HG03139 (cell line): ENCODE measurements at regions not wholly inside any gene's neighbourhood (a gene's known extent, or its start where the extent isn't known, plus 50 kb on each side); places are given as distances from the start of the nearest gene placed in this dataset.
"Not testable (repeated sequence)": the region's sequence is repeated elsewhere in the genome, so short reads cannot be mapped to it uniquely, and the experiment has no call there.

Experiments
- ATAC-seq: cut with Tn5 transposase; IDR thresholded peaks from one replicate; pipeline ENCODE4 v1.9.1; 2021; ENCODE audit not compliant: unreplicated experiment

DNA sequence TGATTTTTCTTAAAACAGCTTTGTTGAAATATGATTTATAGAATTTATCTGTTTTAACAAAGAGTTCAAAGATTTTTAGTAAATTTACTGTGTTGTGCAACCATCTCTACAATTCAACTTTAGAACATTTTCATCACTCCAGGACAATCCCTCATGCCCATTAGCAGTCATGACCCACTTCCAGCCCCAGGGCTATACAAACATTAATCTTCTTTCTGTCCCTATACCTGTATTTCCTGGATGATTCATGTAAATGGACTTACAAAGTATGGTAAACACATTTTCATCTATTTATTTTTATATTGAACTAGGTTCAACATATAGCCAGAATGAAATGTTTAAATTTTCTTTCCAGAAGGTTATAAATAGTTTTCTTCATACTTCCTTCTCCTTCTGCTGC is 127.8 kb upstream of the CCDC180 start:
- no peak for ATAC-seq

DNA sequence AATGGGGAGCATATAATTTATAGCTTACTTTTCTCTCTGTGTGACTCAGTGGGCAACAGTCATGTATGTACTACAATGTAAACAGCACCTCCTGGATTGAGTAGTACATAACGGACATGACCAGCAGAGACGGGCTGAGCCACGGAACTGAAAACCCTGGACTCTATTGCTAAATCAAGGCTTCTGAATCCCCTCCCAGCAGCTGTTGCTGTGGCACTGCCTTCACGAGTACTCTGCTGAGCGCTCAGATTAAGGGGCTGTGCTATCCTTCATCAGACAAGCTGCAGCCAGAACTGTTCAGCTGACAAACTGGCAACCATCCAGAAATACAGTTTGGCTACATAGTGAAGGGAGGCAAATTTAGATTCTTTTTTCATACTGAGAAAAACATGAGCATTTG is 131.3 kb upstream of the CCDC180 start:
- ATAC-seq, result no peak

DNA sequence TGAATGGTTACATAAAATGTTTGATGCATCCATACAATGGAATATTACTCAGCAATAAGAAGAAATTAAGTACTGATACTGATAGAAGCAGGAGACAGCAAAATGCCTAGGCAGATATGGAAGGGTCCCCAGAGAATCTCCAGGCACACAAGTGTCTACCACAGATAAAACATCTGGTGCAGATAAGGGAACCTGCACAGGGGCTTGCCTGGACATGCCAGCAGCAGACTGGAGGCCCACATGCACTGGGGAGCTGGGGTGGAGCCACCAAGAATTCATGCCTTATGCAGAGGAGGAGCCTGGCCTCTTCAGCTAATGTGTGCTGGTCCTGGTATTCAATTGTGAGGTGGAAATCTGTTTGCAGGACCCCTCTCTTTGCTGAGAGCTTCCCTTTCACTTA is 129.2 kb upstream of the CTSV start:
- ATAC-seq, result not testable (repeated sequence)

DNA sequence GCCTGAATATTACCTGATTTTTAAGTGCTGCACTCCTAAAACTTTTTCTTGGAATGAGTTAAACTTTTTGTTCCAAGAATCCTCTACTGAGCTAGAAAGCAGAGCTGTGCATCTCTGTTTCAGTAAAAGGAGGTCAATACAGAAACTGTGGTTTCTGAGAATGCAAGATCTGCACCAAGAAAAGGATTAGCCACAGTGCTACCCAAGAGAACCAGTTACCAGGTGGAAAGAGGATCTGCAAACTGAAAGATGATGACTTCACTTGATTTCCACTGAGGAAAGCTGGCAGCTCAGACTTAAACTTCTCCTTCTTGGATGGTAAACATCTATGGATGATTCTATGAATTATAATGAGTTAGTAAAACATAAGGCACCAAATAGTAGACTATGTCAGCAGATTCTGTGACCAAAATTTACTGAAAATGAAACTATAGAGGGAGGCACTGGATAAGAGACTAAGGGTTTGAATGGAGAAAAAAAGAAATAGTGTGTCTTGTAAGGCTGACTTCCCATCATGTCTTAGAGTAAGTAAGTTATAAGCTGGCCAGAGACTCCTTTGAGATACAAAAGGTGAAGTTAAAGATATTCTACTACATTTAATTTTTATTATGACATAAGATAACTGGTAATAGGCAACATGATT is 127.7 kb upstream of the CTSV start:
- not testable (repeated sequence) for ATAC-seq

DNA sequence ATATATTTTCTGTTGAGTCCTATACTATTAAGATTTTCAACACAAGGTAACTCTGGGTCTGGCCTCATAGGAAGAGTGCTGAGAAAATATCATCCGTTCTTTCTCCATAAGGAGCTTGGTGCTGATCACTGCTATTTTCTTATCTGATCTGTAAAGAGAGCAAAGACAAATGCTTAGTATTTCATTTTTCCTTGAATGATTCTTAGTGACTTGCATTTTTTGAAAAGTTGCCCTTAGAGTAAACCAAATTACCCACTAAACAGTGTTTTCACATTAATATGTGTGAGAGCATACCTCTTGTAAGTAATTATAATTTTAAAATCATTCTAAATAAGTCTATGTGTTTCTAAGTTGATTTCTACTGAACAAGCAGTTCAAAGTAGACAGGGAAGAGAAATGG is 121.3 kb upstream of the CTSV start:
- no peak for ATAC-seq

DNA sequence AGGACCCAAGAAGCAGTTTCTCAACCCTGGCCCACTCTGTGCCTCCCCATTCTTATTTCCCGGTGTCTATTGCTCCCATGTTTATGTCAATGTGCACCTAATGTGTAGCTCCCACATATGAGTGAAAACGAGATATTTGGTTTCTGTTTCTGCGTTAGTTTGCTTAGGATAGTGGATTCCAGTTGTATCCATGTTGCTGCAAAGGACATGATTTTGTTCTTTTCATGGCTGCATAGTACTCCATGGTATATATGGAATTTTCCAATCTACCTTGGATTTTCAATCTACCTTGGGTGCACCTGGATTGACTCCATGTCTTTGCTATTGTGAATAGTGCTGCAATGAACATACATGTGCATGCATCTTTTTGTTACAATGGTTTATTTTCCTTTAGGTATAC is 119.8 kb upstream of the CTSV start:
- ATAC-seq, result not testable (repeated sequence)

DNA sequence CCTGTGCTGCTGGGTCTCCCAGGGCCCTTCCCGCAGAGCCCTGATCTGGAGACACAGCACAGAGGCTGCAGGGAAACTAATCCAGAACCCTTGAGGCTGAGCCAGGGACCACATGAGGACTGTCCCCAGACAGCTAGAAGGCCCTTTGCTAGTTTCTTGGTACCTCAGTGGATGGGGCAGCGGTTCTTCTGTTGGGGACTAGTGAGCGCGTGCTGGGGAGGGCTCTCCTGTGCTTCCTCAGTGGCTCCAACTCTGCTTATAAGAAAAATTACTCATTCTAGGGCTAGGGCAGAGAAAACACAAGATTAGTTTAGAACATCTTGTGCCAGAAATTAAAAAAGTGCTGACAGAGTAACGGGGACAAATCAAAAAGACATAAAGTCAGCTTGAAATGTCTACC is 116.5 kb upstream of the CTSV start:
- not testable (repeated sequence) for ATAC-seq

DNA sequence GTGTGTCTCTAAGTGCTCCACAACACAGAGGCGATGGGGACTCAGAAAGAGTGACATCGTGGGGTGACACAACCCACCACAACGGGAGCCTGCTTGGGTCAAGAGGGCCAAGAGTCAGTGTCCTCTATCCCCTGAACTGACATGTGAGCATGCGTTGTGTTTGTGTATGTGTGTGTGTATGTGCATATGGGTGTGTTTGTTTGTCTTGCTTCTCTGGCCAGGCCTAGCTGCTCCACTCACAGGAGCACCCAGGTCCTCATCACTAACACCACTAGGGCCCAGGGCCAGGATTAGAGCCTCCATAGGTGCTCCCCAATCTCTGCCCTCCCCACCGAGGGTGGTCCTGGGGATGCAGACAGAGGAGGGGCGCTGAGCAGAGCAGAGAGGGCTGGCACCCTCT is 115.0 kb upstream of the CTSV start:
- ATAC-seq, result no peak

DNA sequence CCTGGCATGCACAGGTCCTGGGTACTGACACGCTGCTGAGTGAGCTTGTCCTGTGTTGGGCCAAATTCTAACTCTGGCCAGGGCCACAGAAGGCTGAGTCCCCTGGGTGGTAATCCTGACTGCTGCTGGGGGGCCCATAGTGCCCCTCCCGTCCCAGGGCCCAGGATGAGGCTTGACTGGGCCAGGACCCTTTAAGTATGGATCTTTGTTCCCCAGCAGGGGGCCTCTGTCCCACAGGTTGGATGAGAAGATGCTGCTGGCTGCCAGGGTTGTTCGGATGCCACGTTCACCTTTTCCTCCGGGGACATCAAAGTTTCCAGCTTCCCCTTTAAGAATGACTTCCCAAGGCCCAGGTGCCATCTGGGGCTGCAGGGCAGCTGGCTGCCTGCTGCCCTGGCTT is 114.2 kb upstream of the CTSV start:
- ATAC-seq, result not testable (repeated sequence)

DNA sequence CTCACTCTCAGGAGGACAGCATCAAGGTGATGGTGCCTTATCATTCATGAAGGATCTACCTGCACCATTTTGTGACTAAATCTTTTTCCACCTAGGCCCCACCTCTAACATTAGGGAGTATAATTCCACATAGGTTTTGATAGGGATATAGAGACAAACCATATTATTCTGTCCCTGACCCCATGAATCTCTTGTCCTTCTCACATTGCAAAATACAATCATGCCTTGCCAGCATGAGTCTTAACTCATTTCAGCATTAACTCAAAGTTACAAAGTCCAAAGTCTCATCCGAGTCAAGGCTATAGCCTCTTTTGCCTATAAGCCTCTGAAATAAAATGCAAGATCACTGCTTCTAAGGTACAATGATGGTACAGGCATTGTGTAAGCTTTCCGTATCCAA is 111.5 kb upstream of the CTSV start:
- not testable (repeated sequence) for ATAC-seq

DNA sequence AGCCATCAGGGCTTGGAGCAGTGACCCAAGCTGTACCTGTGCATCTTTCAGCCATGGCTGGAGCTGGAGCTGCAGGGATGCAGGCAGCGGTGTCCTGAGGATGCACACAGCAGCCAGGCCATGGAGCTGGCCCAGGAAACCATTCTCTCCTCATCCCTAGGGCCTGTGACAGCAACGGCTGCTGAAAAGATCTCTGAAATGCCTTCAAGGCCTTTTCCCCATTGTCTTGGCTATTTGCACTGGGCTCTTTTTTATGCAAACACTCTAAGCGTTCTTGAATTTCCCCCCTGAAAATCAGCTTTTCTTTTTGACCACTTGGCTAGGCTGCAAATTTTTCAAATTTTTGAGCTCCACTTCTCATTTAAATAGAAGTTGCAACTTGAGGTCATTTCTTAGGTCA is 109.5 kb upstream of the CTSV start:
- not testable (repeated sequence) for ATAC-seq

DNA sequence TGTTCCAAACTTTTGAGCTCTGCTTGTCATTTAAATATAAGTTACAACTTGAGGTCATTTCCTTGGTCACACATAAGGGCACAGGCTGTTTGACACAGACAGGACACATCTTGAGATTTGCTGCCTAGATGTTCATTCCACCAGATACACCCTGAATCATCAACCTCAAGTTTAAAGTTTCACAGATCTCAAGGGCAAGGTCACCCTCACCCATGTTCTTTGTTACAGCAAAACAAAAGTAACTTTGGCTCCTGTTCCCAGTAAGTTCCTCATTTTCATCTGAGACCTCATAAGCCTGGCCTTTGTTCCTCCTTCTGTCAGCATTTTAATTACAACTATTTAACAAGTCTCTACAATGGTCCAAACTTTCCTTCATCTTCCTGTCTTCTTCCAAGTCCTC is 106.7 kb upstream of the CTSV start:
- ATAC-seq, result not testable (repeated sequence)

DNA sequence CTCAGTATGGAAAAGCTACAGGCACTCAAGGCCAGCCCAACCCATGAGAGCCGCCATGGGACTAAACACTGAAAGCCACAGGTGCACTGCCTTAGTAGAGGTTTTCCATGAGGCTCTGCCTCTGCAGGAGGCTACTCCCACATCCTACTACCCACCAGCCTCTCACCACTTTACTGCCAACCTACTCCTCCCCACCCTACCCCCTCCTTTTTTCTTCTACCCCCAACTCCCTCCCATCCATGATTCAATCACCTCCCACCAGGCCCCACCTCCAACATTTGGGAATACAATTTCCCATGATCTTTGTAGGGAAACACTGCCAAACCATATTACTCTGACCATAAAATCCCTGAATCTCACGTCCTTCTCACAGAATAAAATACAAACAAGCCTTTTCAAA is 101.6 kb upstream of the CTSV start:
- no peak for ATAC-seq

DNA sequence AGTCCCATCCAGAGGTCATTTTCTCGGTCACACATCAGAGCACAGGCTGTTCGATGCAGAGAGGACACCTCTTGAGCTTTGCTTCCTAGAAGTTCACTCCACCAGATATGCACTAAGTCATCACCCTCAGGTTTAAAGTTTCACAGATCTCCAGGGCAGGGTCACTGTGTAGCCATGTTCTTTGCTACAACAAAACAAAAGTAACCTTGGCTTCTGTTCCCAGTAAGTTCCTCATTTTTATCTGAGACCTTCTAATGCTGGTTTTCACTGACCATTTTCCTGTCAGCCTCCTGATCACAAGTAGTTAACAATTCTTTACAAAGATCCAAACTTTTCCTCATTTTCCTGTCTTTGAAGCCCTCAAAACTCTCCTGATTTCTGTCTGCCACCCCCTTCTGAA is 97.5 kb upstream of the CTSV start:
- ATAC-seq, result no peak

DNA sequence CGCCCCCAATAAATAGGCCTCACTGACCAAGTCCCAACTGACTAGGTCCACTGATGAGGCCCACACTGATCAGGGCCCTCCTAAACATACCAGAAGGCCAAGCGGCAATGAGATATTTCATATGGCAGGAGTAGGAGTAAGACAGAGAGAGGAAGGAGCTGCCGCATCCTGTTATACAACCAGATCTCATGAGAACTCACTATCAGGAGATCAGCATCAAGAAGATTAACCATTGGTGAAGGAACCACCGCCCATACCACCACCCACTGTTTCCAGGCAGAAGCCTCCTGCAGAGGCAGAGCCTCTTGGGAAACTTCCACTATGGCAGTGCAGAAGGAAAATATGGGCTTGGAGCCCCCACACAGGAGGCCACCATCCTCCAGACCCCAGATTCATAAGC is 95.0 kb upstream of the CTSV start:
- not testable (repeated sequence) for ATAC-seq

DNA sequence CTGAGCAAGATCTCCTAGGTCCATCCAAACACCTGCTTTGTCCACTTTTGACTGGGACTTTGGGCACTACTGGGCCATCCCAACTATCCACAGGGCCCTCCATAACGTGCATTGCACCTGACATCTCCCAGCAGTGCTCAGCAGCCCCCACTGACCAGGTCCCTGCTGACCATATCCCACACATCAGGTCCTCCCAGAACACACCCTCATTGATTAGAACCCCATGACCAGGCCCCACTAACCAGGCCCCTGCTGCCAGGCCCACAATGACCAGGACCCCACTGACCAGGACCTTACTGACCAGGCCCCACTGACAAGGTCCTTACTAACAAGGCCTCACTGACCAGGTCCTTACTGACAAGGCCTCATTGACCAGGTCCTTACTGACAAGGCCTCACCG is 93.9 kb upstream of the CTSV start:
- ATAC-seq, result no peak

DNA sequence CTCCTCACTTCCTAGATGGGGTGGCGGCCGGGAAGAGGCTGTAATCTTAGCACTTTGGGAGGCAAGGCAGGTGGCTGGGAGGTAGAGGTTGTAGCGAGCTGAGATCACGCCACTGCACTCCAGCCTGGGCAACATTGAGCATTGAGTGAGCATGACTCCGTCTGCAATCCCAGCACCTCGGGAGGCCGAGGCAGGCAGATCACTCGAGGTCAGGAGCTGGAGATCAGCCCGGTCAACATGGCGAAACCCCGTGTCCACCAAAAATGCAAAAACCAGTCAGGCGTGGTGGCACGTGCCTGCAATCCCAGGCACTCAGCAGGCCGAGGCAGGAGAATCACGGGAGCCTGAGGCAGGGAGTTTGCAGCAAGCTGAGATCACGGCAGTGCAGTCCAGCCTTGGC is 91.9 kb upstream of the CTSV start:
- not testable (repeated sequence) for ATAC-seq

DNA sequence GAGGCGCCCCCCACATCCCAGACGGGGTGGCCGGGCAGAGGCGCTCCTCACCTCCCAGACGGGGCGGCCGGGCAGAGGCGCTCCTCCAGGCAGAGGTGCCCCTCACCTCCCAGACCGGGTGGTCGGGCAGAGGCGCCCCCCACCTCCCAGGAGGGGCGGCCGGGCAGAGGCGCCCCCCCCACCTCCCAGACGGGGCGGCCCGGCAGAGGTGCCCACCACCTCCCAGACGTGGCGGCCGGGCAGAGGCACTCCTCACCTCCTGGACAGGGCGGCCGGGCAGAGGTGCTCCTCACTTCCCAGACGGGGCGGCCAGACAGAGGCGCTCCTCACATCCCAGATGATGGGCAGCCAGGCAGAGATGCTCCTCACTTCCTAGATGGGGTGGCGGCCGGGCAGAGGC is 91.4 kb upstream of the CTSV start:
- ATAC-seq, result not testable (repeated sequence)

DNA sequence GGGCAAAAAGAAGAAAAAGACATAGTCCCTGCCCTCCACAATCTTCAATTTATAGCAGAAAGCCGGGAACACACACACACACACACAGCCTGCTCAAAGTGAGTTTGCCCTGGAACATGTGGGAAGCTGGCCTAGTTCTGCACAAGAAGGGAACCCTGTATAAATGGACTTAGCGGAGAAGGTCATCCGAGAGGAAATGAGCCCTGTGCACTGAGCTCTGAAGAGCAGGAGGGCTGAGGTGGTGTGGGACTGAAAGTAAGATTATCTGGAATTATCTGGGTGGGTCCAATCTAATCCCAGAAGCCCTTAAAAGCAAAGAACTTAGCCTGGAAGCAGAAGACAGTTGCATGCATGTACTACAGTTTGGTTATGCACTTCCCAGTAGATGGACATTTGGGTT is 90.0 kb upstream of the CTSV start:
- no peak for ATAC-seq

DNA sequence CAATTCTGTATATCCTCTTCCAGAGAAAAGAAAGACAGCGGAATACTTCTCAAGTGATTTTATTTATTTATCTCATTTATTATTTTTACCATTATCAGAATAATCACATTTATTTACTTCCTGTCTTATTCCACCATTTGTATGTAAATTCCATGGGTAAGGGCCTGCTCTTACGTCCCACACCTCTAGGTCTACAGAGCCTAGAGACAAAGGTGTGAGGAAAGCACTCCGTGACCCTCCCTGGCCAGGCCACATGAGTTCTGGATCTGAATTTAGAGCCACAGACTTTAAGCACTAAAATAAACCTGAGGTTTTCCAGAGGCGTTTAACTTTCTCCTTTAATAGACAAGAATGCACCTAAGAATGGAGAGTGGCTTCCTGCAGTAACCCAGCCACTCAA is 85.3 kb upstream of the CTSV start:
- ATAC-seq, result no peak

DNA sequence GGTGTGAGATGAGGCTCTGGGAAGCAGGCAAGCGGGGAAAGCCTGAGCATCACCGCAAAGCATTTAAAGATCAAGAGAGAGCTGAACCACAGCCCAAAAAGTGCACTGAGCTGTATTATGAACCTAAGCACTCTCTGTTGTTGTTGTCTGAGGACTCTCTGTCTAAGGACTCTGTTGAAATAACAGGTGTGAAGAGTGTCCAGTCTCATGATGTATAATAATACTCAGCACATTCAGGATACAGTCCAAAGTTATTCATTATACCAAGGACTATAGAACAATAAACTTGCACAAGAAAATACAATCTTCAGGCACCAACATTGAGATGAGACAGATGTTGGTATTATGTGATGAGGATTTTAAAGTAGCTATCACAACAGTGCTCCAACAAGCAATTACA is 71.8 kb upstream of the CTSV start:
- no peak for ATAC-seq

DNA sequence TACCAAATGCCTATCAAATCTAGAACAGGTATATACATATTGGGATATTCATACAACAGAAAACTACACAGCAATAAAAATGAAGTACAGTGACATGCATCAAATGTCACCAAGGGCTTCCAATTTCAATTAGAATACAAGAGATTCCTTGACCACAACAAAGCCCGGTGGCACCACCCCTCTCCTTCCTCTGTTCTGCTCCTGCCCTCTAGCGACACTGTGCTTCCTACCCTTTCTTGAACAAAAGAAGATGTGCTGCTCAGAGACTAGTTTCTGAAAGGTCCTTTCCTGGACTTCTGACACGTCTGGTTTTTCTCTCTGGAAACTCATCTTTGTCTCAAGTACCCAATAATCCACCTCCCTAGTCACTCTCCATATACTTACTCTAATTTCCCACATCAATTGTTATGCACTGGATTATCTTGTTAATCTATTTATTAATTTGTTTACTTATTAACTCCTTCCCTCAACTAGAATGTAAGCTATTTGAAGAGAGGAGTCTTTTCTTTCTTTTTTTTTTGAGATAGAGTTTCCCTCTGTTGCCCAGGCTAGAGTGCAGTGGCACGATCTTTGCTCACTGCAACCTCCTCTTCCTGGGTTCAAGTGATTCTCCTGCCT is 70.4 kb upstream of the CTSV start:
- no peak for ATAC-seq

DNA sequence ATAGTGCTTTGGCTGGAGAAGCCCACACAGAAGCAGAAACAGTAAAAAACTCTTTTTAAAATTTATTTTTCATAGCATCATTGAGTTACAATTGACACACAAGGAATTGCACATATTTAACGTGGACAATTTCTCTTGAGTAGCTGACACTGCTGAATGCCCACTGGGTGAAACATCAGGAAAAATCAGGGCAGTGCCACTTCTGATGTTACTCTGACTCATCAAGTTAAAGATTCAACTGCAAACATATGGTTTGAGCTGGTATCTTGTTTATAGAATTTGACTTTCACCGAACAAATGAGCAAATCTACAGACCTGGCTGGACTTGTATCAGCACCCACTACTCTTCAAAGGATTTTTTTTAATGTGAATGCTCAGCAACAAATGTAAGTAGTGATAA is 66.3 kb upstream of the CTSV start:
- not testable (repeated sequence) for ATAC-seq
